ENCODE measurements at regions not wholly inside any gene's neighbourhood (a gene's known extent, or its start where the extent isn't known, plus 50 kb on each side); places are given as distances from the start of the nearest gene placed in this dataset.
"Not testable (repeated sequence)": the region's sequence is repeated elsewhere in the genome, so short reads cannot be mapped to it uniquely, and the experiment has no call there.

DNA sequence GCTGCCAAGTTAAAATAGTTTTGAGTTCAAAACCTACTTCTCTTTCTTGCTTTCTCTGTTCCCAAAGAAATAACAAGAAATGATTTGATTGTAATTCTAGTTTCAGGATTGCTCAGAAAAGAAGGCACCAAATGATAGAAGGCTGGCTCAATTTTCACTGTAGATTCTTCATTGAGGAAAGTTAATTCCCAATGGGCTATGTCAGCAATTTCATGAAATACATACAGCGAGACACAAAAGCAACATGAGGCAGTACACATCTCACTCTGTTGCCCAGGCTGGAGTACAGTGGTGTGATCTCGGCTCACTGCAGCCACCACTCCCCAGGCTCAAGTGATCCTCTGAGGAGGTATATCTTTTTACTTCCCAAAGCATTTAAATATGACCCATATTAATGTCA lies 1659.9 kb upstream of the C9orf72 start:
- POLR2A ChIA-PET = no interaction called here
- no peak for TF ChIP-seq CTCF (IDR thresholded peaks at IDR 0.05; ENCODE audit: control extremely low read depth, extremely low read depth, low read depth, missing control alignments)
- DNase-seq (ENCODE audit: extremely low spot score) = no peak
- CTCF ChIA-PET = no interaction called here

DNA sequence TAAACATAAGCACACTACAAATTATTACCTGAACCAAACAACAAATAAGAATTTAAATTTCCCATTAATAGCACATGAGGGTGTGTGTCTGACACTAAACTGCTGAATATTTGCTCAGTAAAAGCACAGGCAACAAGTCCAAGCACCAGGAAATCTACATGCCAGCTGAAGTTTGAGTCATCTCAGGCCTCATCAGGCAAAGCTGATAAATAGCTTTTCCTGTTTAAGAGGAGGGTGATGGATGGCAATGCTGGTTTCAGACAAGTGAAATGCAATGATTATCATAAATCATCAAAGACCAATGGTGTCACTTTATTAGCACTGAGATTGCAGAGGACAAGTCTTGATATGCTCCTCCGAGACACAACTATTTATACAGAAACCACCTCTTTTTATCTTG lies 1668.0 kb upstream of the C9orf72 start:
- ChIA-PET CTCF (no interaction called here), POLR2A (no interaction called here)
- TF ChIP-seq CTCF (IDR thresholded peaks at IDR 0.05; ENCODE audit: control extremely low read depth, extremely low read depth, low read depth, missing control alignments) = no peak
- no peak for DNase-seq (ENCODE audit: extremely low spot score)

DNA sequence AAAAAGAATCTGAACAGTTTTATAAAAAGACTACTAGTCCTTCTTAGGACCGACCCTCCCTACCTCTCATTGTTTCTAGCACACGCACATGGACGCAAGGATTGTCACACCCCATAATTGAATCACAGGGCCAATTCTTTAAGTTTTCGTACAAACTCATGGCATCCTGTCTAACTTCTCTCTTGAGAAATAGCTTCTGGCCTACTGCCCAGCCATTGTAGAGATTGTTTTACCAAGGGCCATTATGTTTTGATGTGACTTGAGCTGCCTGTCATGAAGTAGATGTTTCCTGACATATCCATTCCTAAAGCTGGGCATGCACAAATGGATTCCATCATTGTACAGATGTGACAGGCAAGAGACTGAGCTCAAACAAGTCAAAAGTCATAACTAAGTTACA lies 1672.1 kb upstream of the C9orf72 start:
- no peak for TF ChIP-seq CTCF (IDR thresholded peaks at IDR 0.05; ENCODE audit: control extremely low read depth, extremely low read depth, low read depth, missing control alignments)
- POLR2A ChIA-PET = no interaction called here
- CTCF ChIA-PET = interaction anchor here (0.8 to 1.6 kb wide), 5 partner anchors 9 to 82 kb away, joined by 3 to 4 read pairs (median 3); no protein-coding TSS in a partner anchor
- no peak for DNase-seq (ENCODE audit: extremely low spot score)

DNA sequence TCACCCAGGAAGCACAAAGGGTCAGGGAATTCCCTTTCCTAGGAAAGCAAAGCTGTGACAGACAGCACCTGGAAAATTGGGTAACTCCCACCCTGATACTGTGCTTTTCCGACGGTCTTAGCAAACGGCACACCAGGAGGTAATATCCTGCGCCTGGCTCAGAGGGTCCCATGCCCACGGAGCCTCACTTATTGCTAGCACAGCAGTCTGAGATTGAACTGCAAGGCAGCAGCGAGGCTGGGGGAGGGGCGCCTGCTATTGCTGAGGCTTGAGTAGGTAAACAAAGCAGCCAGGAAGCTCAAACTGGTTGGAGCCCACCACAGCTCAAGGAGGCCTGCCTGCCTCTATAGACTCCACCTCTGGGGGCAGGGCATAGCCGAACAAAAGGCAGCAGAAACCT lies 1697.1 kb upstream of the C9orf72 start:
- DNase-seq (ENCODE audit: extremely low spot score); POLR2A ChIA-PET; CTCF ChIA-PET: not testable (repeated sequence)

DNA sequence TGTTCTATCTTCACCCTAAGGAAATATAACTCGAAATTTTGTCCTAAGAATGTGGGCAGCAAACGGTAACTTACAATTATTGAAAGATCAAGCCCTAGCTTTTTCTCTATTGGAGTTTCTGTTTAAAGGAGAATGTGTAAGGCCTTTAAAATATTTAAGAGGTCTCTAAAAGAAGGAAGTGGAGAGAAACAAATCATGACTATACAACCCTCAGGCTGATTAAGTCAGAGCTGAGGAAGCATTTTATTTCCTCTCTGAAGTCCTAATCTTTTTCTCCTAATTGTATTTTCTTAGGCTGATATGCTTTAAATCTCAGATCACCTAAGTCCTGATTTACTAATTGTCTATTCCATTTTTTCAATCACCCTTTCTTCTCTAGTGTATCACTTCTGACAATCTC lies 1708.8 kb upstream of the C9orf72 start:
- ChIA-PET POLR2A (no interaction called here), CTCF (no interaction called here)
- TF ChIP-seq CTCF (IDR thresholded peaks at IDR 0.05; ENCODE audit: control extremely low read depth, extremely low read depth, low read depth, missing control alignments) = no peak
- DNase-seq (ENCODE audit: extremely low spot score) = no peak

GRCh38 chr9:29285818-29286217 lies 1712.5 kb upstream of the C9orf72 start:
- POLR2A ChIA-PET = no interaction called here
- DNase-seq (ENCODE audit: extremely low spot score) = no peak
- TF ChIP-seq CTCF (IDR thresholded peaks at IDR 0.05; ENCODE audit: control extremely low read depth, extremely low read depth, low read depth, missing control alignments) = peak; percentile 19
- CTCF ChIA-PET = no interaction called here

DNA sequence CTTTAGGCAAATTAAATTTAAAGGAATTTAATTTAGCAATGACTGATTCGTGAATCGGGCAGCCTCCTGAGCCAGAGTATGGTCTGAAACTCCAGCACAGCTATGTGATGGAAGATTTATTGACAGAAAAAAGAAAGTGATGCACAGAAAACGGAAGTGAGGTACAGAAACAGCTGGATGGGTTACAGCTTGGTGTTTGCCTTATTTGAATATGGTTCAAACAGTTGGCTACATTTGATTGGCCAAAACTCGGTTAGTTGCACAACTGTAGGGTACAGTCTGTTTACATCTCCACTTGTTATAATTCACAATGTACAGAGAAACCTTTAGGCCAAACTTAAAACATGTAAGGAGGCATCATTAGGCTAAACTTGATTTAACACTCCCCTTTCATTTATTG lies 1716.1 kb upstream of the C9orf72 start:
- TF ChIP-seq CTCF (IDR thresholded peaks at IDR 0.05; ENCODE audit: control extremely low read depth, extremely low read depth, low read depth, missing control alignments) = no peak
- ChIA-PET POLR2A (no interaction called here), CTCF (no interaction called here)
- no peak for DNase-seq (ENCODE audit: extremely low spot score)

All from GM10248 (cell line).